Vagina (tissue), 2 donors: ENCODE measurements at regions not wholly inside any gene's neighbourhood (a gene's known extent, or its start where the extent isn't known, plus 50 kb on each side); places are given as distances from the start of the nearest gene placed in this dataset.

Experiments
- POLR2A ChIP-seq, 2 donors: fragments of 450-650 bp; IDR thresholded peaks; one replicate each; pipeline ENCODE4 v1.6.1; 2017; ENCODE audit warnings: antibody characterized with exemption in 2 of 2, mild to moderate bottlenecking in 2 of 2, moderate library complexity in 2 of 2
- POLR2AphosphoS5 ChIP-seq, 2 donors: sonication (generic); formaldehyde crosslinking; IDR thresholded peaks; one replicate each; pipeline ENCODE4 v1.9.0; 2017; ENCODE audit warnings: antibody characterized with exemption in 2 of 2, mild to moderate bottlenecking in 2 of 2, low read depth in 1 of 2; ENCODE audit not compliant: insufficient read depth in 1 of 2
- TF ChIP-seq, protein P1 (sequence below), 3 experiments: fragments of 450-650 bp in 2 of 3; fragments of 200-600 bp in 1 of 3; sonication (generic) in 1 of 3; IDR thresholded peaks; one replicate each; pipeline ENCODE4 v1.5.1; 2017 to 2019; ENCODE audit warnings: antibody characterized with exemption in 3 of 3, mild to moderate bottlenecking in 2 of 3, moderate library complexity in 2 of 3

DNA sequence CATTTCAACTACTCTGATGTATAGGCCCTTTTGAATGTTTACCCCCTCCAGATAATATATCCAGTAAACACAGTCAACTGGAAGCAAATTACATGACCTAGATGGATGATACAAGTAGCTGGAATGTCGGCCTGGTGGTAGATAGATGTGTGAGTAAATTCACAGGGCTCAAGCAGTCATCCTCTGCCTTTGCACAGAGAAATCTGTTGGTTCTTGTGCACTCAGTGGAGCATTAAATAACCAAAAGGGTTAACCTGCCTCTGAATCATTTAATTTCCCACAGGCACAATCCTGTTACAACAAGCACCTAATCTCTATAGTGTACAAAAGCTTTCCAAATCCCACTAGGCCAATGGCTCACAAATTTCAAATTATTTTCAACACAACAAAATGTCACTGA, 668.3 kb downstream of the DNAH5 start:
- TF ChIP-seq, protein P1, sequence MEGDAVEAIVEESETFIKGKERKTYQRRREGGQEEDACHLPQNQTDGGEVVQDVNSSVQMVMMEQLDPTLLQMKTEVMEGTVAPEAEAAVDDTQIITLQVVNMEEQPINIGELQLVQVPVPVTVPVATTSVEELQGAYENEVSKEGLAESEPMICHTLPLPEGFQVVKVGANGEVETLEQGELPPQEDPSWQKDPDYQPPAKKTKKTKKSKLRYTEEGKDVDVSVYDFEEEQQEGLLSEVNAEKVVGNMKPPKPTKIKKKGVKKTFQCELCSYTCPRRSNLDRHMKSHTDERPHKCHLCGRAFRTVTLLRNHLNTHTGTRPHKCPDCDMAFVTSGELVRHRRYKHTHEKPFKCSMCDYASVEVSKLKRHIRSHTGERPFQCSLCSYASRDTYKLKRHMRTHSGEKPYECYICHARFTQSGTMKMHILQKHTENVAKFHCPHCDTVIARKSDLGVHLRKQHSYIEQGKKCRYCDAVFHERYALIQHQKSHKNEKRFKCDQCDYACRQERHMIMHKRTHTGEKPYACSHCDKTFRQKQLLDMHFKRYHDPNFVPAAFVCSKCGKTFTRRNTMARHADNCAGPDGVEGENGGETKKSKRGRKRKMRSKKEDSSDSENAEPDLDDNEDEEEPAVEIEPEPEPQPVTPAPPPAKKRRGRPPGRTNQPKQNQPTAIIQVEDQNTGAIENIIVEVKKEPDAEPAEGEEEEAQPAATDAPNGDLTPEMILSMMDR (IDR thresholded peaks at IDR 0.05) = no peak
- TF ChIP-seq POLR2A (IDR thresholded peaks at IDR 0.05) (no peak), POLR2AphosphoS5 (IDR thresholded peaks at IDR 0.05; ENCODE audit: insufficient read depth in 1 of 2, low read depth in 1 of 2) (no peak)
